T-helper 1 cell treated with Interleukin-12 subunit alpha and Interleukin-12 subunit beta and Interleukin-4 antibody, amounts not matched to agents 30 ng/mL and 1 ng/mL, for 36 hours (primary cell): ENCODE measurements at regions not wholly inside any gene's neighbourhood (a gene's known extent, or its start where the extent isn't known, plus 50 kb on each side); places are given as distances from the start of the nearest gene placed in this dataset.
"Not testable (repeated sequence)": the region's sequence is repeated elsewhere in the genome, so short reads cannot be mapped to it uniquely, and the experiment has no call there.

ENCODE experiments used
- intact Hi-C: fragments of 100-400 bp; cut with micrococcal nuclease; formaldehyde crosslinking; loops from one replicate; pipeline ENCODE4 v1.15.1; 2024

DNA sequence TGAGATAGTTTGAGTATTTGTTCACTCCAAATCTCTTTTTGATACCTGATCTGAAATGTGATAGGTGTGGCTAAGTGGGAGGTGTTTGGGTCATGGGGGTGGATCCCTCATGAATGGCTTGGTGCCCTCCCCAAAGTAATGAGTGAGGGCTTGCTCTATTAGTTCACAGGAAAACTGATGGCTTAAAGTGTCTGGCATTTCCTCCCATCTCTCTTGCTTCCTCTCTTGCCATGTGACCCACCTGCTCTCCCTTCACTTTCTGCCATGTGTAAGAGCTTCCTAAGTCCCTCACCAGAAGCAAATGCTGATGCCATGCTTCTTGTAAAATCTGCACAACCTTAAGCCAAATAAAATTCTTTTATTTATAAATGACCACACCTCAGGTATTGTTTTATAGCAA, 61.1 kb downstream of the MAD2L1 start:
- intact Hi-C loops, result no loop called here

DNA sequence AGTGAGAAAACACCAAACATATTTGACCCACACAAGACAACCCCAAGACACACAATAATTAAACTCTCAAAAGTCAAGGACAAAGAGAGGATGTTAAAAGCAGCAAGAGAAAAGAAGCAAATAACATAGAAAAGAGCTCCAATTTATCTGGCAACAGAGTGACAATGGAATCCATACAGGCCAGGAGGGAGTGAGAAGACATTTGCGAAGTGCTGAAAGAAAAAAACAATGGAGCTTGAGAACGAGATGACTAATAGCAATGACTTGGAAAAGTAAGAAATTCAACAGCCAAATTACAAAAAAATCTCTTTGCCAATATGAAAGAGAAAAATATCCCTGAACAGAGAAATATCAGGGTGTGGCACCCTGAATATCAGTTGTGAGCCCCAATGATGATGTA, 61.6 kb downstream of the MAD2L1 start:
- intact Hi-C loops, result no loop called here

DNA sequence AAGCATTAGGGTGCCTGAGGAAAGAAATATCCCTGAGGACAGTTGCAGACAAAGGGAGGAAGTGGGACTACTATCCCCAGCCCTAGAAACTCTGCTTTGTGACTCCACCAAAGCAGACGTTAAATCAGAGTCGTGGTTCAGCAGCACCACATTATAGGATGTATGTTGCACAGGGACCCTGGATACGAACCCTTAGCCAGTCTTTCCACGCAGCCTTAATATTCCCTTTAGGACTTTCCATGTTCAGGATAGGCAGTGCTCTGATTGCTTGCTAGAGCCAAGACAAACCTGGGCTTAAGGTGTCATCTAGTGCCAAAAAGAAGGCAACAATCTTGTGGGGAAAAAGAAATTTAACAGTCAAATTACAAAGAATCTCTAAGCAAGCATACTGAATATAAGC, 62.6 kb downstream of the MAD2L1 start:
- intact Hi-C loops, result no loop called here

DNA sequence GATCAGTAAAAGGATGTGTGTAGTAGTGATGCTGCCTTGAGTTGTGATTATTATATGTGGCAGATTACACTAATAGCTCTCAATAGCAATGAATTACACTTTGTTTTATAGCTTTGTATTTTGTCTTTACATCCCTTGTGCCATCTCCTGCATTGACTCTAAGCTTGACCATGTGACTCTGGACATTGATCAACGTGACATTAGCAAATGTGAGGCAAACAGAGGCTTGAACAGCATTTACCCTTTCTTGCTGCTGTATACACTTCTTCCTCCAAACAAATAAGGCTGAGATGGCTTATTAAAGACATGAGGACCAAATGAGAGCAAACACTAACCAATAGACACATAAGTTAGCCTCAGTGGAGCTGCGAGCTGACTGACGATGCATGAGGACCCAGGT, 63.5 kb downstream of the MAD2L1 start:
- intact Hi-C loops, result no loop called here

DNA sequence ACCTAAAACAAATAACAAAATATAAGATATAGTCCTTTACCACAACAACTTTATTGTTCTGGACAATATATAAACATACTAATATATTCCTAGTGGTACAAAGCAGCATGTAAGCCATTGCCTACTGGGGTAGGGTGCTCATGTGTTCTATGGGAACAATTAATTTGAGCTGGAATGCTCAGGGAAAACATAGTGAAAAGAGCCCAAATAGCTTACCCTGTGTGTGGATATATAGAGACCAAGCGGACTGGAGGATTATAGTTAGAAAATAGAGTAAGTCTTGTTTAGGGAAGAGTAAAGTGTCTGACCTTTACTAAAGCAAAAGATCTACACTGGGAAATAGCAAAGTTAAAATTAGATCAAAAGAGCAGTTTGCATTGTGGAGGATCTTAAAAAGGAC, 64.8 kb downstream of the MAD2L1 start:
- intact Hi-C loops, result no loop called here

DNA sequence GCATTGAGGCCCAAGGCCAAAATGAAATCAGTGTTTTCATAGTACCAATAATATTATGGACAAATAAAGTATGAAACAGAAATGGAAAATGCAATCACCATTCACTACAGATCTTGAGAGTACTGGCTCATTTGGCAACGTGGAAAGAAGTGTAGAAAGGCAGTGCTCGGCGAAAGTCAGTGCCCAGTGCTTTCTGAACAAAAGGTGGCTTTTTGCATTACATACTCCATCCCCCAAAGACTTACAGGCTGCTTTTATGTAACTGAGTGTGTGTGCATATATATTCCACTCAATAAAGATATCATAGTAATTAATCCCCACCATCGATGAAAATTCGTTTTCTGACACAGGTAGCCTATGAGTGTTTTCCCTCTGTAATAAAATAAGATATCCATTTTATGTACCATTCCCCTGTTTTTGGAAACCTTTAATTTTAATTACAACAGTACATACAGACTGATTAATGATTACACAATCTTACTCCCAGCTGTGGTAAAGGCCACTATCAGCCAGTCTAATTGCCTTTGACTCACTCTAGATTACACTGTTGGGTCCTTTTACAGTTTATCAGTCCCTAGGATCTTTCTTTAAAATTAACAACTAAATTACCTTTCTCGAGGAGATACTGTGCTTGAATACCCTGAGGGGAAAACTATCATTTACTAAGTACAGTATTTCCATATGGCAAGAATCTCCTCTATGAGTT, 65.9 kb downstream of the MAD2L1 start:
- intact Hi-C loops, result no loop called here

DNA sequence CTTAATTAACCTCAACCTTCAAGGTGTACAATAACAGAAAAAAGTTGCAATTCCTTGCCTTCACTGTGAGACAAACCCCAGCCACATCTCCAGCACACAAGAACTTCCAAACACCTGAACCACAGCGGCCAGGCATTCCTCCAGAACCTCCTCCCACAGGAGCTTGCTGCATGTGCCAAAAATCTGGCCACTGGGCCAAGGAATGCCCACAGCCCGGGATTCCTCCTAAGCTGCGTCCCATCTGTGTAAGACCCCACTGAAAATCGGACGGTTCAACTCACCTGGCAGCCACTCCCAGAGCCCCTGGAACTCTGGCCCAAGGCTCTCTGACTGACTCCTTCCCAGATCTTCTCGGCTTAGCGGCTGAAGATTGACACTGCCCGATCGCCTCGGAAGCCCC, 70.6 kb downstream of the MAD2L1 start:
- intact Hi-C loops, result not testable (repeated sequence)

DNA sequence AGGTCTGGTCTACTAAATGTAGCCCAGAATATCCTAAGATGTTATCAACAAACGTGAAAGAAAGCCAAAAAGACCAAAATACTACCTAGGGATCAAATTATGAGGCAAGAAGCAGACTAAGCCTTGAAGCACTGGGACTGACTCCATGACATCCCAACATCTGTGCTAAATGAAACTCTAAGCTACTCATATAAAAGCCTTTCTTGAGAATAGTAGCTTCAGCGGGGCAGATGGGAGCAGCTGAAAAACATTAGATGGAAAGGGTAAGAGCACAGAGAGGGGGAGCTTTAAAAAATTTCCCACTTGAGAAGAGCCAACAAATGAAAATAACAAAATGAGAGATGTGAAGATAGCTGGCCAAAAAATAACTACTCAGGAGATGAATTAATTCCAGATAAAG, 81.7 kb downstream of the MAD2L1 start:
- intact Hi-C loops, result no loop called here

DNA sequence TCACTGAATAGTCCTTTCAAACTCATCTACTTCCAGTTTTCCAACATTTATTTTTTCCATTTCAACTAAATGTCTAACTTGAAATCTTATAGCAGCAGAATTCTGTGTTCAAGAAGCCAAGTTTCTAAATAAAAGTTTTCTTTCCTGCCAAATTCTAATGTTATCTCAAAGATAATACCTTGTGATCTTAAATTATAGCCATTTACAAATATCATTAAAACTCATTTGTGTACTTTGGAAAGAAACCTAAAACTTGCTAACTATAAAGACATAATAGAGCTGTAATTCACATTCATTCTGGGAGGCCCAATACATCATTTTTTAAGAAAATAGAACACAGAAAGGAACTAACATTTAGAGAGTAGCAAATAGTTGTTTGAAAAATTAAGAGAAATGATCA, 83.9 kb downstream of the MAD2L1 start:
- intact Hi-C loops, result no loop called here

DNA sequence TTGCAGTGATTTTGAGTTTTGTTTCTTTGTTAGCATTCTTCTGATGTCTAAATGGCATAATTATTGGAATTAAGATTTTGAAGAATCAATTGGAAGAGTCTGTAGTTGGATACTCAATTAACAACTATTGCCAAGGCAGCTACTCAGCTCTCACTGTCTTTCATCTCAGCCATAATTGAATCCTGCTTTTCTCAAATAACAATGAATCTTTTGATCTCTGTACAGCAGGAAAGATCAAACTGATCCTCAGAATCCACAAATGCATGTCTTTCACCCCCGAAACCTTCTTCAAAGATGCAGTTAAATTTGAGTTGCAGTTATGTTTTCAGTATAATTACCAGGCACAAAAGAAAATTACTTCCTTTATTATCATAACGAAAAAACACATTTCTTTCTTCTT, 86.2 kb downstream of the MAD2L1 start:
- intact Hi-C loops, result no loop called here

DNA sequence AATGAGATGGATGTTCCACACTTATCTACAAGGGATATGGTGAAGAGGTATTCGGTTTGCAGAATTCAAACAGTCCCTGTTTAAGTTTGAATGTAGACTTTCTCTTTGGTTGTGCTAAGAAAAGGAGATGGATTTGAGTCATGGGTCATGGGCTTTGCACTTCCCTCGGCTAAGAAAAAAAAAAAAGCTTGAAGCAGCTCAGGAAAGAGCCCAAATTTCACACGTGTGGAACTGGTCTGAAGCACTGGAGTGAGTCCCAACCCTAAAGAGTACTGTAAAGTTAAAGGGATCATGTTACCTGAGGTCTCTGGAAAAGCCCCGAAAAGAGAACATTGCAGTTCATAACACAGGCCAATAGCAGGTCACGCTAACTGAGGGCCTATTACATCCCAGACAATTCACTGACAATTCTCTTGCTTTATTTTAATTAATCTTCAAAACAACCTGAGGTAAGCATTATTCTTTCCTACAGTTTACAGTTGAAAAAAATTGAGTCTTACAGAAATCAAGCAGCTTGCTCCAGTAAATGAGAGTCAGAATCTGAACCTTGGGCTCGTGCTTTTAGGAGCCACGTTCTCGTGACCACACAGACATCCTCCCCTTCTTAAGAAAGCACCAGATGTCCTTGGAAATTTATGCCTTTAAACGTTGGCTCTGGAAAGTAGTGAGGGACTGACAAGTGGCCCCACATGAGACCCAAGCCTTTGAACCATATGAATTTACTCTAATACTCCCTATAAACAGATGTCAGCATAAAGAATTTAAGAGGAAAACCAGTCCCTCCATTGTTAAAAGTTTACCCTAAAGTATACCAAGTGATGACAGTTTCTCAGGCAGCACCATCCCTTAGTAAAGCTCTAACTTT, 89.3 kb downstream of the MAD2L1 start:
- intact Hi-C loops, result no loop called here

DNA sequence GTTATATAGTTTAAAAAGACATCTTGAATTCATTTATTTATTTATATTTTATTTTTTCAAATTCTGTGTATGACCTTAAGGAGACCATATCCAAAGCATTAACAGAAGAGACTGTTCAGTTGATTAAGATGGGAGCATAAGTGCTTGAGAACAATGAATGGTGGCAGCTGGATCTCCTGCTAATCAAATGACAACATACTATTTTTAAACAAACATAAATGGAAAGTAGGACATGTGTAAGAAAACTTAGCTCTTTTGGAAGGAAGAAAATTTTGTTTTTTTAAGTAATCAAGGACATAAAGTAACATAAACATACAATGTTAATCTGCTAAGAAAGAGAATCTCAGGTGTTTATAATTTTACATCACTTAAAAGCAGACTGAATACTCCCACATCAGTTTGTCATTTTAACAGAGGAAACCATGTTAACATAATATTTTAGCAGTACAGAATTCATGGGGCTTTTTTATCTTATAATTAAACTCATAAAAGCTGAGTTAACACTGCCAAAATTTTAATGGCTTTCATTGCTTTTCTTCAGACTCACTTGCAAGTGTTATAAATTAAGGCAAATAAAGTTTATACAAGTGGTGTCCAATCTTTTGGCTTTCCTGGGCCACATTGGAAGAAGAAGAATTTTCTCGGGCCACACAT, 95.1 kb downstream of the MAD2L1 start:
- intact Hi-C loops, result no loop called here

DNA sequence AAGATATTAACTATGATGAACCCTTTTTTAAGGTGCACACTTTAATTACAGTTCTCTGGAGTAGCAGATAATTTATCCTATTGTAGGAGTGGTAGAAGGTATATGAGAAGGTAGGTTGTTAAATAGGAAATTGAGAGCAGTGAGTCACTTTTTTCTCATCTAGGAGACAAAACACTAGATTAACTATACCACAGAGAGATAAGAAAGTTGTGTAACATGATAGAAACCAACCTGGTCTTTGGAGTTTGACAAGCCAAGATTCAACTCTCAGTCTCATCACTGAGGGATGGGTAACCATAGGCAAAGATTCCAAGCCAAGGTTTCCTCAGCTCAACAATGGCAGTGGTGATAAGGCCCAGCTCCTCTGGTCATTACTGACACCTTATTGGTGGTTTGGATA, 104.0 kb downstream of the MAD2L1 start:
- intact Hi-C loops, result no loop called here

DNA sequence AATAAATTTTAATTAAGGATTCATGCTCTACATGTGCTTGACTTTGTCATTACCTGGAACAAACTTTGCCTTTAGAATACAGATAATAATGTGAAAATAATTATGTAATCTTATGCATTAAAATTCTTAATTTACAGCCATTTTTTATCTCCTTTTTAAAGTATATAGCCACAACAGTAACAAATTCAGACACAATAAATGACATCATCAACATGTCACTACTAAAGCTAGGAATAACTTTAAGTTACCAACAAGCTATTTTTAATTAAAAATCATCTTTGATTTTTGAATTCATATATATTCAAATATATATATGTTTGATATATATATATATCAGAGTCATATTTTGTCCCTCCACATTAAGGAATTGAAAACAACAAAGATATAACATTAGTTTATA, 107.7 kb downstream of the MAD2L1 start:
- intact Hi-C loops, result no loop called here

DNA sequence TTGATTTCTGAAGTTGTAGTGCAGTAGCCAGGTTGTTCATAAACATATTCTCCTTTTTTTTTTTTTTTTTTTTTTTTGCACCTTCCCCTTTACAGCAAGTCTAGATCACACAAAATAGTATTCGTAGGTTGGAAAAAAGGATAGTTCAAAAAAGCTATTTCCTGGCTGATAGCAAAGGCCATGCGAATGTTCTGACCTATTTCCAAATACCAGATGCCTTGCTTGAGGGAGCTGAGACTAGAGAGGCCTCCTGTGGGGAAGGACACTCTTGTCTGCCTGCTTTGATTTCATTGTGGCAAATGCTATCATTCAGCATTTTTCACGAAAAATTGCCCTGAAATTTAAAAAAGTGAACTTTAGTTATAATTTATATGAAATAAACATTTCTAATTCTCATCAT, 111.4 kb downstream of the MAD2L1 start:
- intact Hi-C loops, result no loop called here

DNA sequence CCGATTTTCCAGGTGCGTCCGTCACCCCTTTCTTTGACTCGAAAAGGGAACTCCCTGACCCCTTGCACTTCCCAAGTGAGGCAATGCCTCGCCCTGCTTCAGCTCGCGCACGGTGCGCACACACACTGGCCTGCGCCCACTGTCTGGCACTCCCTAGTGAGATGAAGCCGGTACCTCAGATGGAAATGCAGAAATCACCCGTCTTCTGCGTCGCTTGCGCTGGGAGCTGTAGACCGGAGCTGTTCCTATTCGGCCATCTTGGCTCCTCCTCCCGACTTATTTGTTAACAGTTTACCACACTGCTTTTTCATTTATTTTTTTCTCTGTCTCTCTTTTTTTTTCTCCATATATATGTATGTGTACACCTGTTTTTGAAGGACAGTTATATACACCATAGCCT, 112.2 kb downstream of the MAD2L1 start:
- intact Hi-C loops, result not testable (repeated sequence)

DNA sequence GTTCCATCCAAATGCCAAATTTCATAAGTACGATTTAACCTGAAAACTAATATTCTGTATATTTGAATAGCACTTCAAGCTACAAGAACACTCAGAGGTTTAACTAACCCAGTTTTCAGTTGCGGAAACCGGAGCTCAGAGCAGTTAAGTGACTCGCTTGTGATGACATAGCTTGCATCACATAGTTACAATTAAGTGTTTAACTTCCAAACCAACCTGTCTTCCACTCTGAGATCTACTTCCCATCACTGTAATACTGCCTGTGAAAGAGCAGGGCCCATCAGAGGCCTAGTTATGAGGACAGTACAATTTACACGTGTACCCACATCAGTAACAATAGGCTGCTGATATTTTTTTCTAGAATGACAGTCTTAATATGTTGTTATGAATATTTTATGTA, 120.3 kb downstream of the MAD2L1 start:
- intact Hi-C loops, result no loop called here

DNA sequence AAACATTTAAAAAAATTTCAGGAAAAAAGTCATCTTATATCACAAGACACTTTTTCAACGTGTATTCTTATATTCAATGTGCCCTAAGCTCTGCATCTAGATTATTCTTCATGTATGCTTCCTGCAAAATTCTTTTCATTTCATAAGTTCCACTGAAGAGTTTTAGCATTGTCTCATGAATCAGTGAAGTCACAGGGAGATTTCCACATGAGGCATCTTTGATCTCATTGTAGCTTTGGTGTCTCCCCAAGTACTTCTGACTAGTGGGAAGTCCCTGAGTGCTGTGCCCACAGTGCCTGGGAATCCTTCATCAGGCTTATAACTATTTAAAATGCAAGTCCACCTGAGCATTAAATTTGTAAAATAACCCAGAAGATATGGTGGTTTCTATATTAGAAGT, 123.8 kb downstream of the MAD2L1 start:
- intact Hi-C loops, result no loop called here

DNA sequence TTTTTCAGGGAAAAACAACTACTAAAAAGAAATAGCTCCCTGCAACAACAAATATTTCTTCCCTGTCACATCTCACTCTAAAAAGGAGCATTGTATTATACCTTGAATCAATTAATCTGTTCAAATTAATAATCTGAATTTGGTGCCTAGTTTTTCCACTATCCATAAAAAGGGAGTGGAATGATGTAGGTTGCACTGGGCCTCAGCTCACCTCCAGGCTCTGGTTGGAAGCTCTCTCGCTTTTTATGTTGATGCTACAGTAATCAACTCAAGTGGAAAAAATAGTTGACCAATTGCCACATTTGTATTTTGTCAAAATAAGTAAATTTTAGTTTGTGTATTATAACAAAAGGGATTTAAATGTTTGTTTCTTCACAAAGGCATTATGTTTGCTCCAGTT, 126.1 kb downstream of the MAD2L1 start:
- intact Hi-C loops, result no loop called here

DNA sequence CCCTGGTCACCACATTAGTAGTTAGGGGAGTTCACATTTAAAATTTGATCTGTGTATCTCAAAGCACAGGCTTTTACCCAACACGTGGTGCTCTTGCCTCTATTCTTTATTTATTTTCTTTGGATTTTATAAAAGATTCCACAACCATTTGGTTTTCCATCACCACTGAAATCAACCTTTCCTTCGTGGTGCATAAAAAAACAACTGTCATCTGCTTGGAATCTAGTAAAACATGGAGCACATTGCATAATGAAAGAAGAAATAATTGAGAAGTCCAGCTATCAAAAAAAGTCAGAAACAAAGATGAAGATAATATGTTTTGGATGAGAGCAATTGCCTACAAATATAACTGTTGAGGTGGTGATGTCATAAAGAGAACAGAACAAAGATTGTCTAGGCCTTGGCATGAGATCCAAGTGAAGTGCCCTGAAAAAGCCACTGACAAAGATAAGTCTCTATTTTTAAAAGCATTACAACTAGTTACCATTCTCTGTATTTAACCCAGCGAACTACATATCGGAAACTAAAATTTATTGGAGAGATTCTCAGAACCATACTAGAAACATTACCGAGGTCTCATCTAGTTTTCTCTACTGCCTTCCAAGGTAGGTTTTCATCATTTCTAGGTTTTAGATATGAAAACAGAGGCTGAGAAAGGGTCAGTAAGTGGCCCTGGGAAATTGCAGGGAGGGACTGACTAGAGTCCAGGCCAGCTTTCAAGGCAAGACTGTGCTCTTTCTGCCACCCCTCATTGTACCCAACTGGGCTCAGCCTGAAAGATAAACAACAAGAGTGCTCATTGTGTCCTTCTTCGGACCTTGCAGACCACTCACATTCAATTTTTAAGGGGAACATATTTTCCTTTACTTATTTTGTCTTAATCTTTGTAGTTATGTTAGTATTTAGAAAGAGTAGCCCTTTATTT, 127.3 kb downstream of the MAD2L1 start:
- intact Hi-C loops, result no loop called here

DNA sequence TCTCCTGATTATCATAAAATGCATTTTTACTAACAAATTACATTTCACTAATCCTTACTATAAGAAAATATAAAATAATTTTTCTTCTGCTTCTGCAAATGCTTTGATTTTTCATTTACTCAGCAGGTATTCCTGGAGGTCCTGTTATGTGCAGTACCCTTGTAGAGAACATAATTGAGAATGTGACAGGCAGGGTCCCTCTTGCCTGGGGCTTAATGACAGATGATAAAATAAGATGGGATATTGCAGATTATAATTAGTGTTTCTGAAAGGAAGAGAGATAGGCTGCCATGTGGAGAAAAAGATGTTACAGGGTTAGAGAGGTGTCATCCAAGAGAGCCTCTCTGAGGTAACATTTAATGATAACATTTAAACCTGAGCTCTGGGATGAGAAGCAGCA, 128.9 kb downstream of the MAD2L1 start:
- intact Hi-C loops, result no loop called here
